ENCODE measurements at regions not wholly inside any gene's neighbourhood (a gene's known extent, or its start where the extent isn't known, plus 50 kb on each side); places are given as distances from the start of the nearest gene placed in this dataset.

GRCh38 chr14:98172243-98172778 is 1099.7 kb downstream of the BCL11B start:
- intact Hi-C loops (cut with DNase I), result no loop called here
- ATAC-seq (no peak), DNase-seq (ENCODE audit: missing footprints) (no peak)

- no peak for ATAC-seq
- DNase-seq (ENCODE audit: missing footprints), result no peak
- intact Hi-C loops (cut with DNase I), result no loop called here
Measured at GRCh38 chr14:98173305-98173704, 1098.7 kb downstream of the BCL11B start.

GRCh38 chr14:98174041-98174440 is 1098.0 kb downstream of the BCL11B start:
- intact Hi-C loops (cut with DNase I), result no loop called here
- DNase-seq (ENCODE audit: missing footprints) (no peak), ATAC-seq (no peak)

GRCh38 chr14:98175436-98175835 is 1096.6 kb downstream of the BCL11B start:
- DNase-seq (ENCODE audit: missing footprints) (no peak), ATAC-seq (no peak)
- intact Hi-C loops (cut with DNase I), result no loop called here

DNA sequence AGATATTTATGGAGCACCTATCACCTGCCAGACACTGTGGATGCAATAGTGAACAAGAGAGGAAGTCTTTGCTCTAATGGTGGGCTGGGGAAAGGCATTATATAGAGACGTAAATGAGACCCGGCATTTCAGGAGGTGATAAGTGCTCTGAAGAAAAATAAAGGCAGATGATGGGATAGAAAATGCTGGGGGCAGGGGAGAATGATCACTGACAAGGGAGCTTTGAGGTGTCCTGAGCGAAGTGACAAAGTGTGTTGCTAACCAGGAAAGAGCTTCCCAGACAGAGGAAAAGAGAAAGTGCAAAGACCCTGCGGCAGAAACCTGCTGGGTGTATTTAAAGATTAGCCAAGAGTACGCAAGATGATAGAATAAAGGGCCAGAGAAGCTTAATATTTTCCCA is 1096.1 kb downstream of the BCL11B start:
- DNase-seq (ENCODE audit: missing footprints) (no peak), ATAC-seq (no peak)
- intact Hi-C loops (cut with DNase I), result no loop called here

GRCh38 chr14:98176892-98177291 is 1095.1 kb downstream of the BCL11B start:
- ATAC-seq (no peak), DNase-seq (ENCODE audit: missing footprints) (no peak)
- intact Hi-C loops (cut with DNase I), result no loop called here

DNA sequence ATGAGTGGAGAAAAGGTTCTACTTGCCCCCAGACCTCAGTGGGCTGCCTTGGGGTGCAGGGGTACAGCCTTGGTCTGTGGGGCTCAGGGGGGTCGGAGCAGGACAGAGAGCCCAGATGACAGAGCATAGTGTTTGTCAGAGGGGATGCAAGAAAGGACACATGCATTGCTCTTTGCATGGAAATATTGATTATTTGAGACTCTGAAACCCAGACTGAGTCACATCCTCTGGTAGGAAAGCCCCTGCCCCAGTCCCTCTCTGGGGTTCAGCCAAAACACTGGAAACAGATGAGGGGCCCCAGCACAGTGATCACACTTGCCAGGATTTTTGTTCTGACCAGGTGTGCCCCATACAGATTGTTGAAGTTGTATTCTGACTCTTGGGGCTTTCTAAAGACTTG is 1094.4 kb downstream of the BCL11B start:
- intact Hi-C loops (cut with DNase I), result no loop called here
- ATAC-seq (no peak), DNase-seq (ENCODE audit: missing footprints) (no peak)

DNA sequence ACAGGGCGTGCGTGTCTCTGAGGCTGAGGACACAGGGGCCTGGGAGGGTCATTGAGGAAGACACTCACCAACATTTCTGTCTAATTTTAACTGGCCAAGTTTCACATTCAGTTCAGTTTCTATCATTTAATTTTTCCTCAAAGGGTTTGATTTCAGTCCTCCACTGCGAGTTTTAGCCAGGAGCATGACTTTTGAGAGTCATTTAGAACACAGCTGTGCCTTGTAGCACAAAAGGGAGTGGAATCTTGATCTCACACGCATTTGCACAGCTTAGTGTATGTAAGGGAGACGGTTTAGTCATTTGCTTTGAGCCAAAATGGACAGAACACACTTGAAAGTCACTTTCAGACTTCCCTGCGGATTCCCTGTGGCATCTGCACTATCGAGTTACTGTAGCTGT is 1090.8 kb downstream of the BCL11B start:
- ATAC-seq (no peak), DNase-seq (ENCODE audit: missing footprints) (no peak)
- intact Hi-C loops (cut with DNase I), result no loop called here

GRCh38 chr14:98181768-98182167 is 1090.2 kb downstream of the BCL11B start:
- DNase-seq (ENCODE audit: missing footprints) (no peak), ATAC-seq (no peak)
- intact Hi-C loops (cut with DNase I), result no loop called here

DNA sequence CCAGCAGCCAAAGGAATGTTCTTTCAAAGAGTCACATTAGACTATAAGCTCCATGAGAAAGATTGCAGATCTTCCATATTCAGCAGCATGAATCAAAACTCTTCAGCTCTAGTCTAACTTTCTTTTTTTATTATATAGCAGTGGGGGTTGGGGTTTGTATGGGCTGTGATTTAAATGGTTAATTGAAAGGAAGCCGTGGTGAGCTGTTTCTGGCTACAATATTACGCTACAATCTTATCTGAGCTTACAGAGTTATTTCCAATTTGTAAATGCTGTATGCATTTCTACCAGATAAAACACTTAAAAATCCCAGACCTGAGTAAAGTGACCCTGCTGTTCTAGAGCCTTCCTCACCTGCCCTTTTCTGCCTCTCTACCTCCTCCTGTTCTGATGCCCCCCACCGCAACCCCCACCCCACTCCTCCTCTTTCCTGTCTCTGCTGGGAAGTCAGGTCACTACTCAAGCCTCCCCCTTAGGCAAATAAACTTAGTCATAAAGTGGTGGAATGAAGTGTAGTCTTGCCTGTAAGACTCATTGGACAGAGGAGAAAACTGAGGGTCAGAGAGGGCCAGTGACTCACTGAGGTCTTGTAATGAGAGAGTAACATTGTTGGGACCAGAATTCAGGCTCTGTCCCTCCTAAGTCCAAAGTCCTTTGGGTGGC is 1089.5 kb downstream of the BCL11B start:
- no peak for ATAC-seq
- intact Hi-C loops (cut with DNase I), result no loop called here
- no peak for DNase-seq (ENCODE audit: missing footprints)

DNA sequence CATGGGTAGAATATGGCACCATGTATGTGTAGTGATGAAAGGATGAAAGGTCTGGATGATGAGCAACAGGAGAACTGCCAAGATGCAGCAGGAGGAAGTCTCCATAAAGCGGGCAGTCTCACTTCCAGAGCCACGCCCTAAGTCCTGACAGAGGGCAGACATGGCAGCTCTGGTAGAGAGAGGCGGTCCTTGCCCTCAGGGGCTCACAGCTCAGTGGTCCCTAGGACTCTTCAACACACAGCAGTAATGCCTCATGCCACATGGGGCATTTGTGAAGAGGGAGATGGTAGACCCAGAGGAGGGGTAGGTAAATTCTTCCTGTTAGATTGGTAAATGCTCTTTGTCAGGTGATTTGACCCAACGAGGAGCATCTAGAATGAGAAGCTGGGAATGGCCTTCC is 1088.4 kb downstream of the BCL11B start:
- ATAC-seq (no peak), DNase-seq (ENCODE audit: missing footprints) (no peak)
- intact Hi-C loops (cut with DNase I), result no loop called here

GRCh38 chr14:98184457-98184856 is 1087.5 kb downstream of the BCL11B start:
- intact Hi-C loops (cut with DNase I), result no loop called here
- ATAC-seq (no peak), DNase-seq (ENCODE audit: missing footprints) (no peak)

DNA sequence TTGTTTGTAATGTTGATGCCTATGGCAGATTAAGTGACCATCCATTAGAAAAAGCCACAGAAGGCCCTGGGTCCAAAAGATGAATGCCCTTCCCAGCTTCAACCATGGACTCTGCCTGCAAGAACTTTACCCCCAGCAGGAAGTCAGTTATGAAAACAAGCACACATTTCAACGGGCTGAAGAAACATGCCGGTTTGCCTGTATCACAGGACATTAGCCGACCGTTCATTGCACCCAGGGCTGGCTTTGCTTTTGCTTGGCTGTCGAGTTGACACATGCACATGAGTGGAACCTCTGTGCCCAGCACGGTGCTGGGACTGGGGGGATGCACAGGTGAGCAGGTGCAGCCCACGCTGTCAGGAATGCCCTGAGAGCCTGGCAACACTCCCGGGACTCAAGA is 1087.0 kb downstream of the BCL11B start:
- intact Hi-C loops (cut with DNase I), result no loop called here

GRCh38 chr14:98186140-98186539 is 1085.9 kb downstream of the BCL11B start:
- no peak for DNase-seq (ENCODE audit: missing footprints)
- ATAC-seq, result no peak
- intact Hi-C loops (cut with DNase I), result no loop called here

More for the DNA sequence above, 1087.0 kb downstream of the BCL11B start:
- ATAC-seq (no peak), DNase-seq (ENCODE audit: missing footprints) (no peak)

DNA sequence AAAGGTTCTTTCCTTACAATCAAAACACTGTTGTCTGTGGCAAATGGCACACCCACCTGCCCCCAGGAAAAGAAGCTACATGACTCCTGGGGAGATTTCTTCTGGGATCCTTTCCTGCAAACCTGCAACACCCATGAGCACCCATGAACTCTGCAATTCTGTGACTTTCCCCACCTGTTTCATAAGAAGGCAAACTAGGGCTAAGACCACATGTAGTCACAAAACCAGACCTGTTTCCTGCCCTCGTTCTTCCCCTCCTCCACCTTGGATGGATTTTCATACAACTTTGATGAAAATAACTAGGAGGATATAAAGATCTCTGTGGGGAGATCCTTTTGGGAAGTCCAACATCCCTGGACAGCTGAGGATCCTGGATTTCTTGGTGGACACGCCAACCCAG is 1084.7 kb downstream of the BCL11B start:
- intact Hi-C loops (cut with DNase I), result no loop called here
- ATAC-seq, result no peak
- no peak for DNase-seq (ENCODE audit: missing footprints)

DNA sequence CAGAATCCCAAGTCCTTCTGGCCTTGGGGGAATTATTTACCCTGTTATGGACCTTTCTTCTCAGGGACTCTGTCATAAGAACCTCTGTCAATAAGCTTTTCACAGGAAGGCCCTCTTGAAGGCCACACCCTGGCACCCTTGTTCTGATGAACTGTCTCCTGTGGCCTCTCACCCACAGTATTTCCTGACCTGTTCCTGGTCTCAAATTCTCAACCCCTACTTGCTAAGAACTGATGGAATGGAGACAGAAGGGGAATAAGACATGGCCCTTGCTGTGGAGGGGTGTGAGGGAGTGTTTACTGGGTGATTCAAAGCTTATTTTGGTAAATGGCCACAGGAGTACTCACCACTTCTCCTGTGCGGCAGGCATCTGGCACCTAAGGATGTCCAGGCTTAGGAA is 1082.9 kb downstream of the BCL11B start:
- intact Hi-C loops (cut with DNase I), result no loop called here
- ATAC-seq, result no peak

DNA sequence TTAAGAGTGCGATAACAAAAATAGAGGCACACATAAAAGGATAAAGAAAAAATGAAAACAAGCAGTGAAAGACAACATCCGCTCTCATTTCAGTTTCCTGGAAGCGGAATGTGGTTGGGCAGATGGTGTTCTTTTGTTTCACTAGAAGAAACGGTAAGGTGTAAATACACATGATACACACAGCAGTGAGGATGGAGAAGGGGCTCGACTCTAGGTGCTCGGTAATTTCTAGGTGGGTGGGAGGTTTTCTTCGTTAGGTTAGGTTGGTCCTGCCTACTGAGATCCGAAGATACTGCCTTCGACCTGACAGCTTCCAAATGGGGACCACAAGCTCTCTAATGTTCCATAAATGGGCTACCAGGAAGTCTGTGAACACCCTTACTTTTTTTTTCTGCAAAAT is 1082.5 kb downstream of the BCL11B start:
- ATAC-seq (no peak), DNase-seq (ENCODE audit: missing footprints) (no peak)
- intact Hi-C loops (cut with DNase I), result no loop called here

More for the DNA sequence above, 1082.9 kb downstream of the BCL11B start:
- no peak for DNase-seq (ENCODE audit: missing footprints)

- no peak for ATAC-seq
- intact Hi-C loops (cut with DNase I), result no loop called here
Measured at GRCh38 chr14:98189944-98190343, 1082.1 kb downstream of the BCL11B start.

GRCh38 chr14:98192946-98193345 is 1079.1 kb downstream of the BCL11B start:
- intact Hi-C loops (cut with DNase I), result no loop called here
- no peak for DNase-seq (ENCODE audit: missing footprints)

More at GRCh38 chr14:98189944-98190343, 1082.1 kb downstream of the BCL11B start:
- DNase-seq (ENCODE audit: missing footprints), result no peak

GRCh38 chr14:98194821-98195220 is 1077.2 kb downstream of the BCL11B start:
- no peak for DNase-seq (ENCODE audit: missing footprints)
- no peak for ATAC-seq
- intact Hi-C loops (cut with DNase I), result no loop called here

More at GRCh38 chr14:98192946-98193345, 1079.1 kb downstream of the BCL11B start:
- ATAC-seq, result no peak

- intact Hi-C loops (cut with DNase I), result no loop called here
- DNase-seq (ENCODE audit: missing footprints) (no peak), ATAC-seq (no peak)
Measured at GRCh38 chr14:98195256-98195655, 1076.7 kb downstream of the BCL11B start.

Measured in Right ventricle myocardium inferior (tissue), 1 donor.